Left lung (tissue), 4 donors: ENCODE measurements at regions not wholly inside any gene's neighbourhood (a gene's known extent, or its start where the extent isn't known, plus 50 kb on each side); places are given as distances from the start of the nearest gene placed in this dataset.

Experiments
- ATAC-seq: fragments of 200-7000 bp; cut with Tn5 transposase; one replicate; pipeline ENCODE4 v1.9.1; 2020; ENCODE audit warnings: moderate library complexity
- DNase-seq, 4 donors: peaks; one replicate each; pipeline ENCODE4 v3.0.0-alpha.2; 2013 to 2020
- H3K27ac ChIP-seq, 2 donors: fragments of 200-600 bp; sonication (generic) in 1 of 2; one replicate each; pipeline versions ENCODE4 v1.5.0 to v1.8.0; 2020 to 2021
- H3K27me3 ChIP-seq, 2 donors: fragments of 200-600 bp; sonication (generic) in 1 of 2; one replicate each; pipeline versions ENCODE4 v1.5.0 to v1.8.0; 2020 to 2021
- H3K36me3 ChIP-seq, 2 donors: fragments of 200-600 bp; sonication (generic) in 1 of 2; one replicate each; pipeline versions ENCODE4 v1.5.0 to v1.8.0; 2020 to 2021
- H3K4me1 ChIP-seq, 2 donors: fragments of 200-600 bp; one replicate each; pipeline ENCODE4 v1.8.0; 2021
- H3K4me3 ChIP-seq, 2 donors: fragments of 200-600 bp; sonication (generic) in 1 of 2; one replicate each; pipeline versions ENCODE4 v1.5.0 to v1.8.0; 2020 to 2021; ENCODE audit warnings: mild to moderate bottlenecking in 1 of 2
- H3K9me3 ChIP-seq, 2 donors: fragments of 200-600 bp; sonication (generic) in 1 of 2; one replicate each; pipeline versions ENCODE4 v1.5.0 to v1.8.0; 2020 to 2021
- CTCF ChIP-seq, 2 donors: fragments of 200-600 bp; sonication (generic) in 1 of 2; IDR thresholded peaks; one replicate each; pipeline versions ENCODE4 v1.5.0 to v1.8.0; 2021; ENCODE audit warnings: antibody characterized with exemption in 2 of 2
- intact Hi-C, 2 donors: fragments of 100-400 bp; cut with DNase I; formaldehyde crosslinking; loops; one replicate each; pipeline versions ENCODE4 v1.11.2 to v1.14.2; 2022
- donor health status: DM: no; HTN: yes; CAD: no.
- donor health status: DM: no; HTN: no; CAD: no.

- no peaks in the 10 kb centered on the region for H3K36me3 ChIP-seq
- DNase-seq = no peak
Measured at GRCh38 chr2:78540255-78540654, 485.2 kb upstream of the REG3G start.

GRCh38 chr2:78541088-78541450 lies 484.4 kb upstream of the REG3G start:
- intact Hi-C loops = no loop called here
- TF ChIP-seq CTCF (IDR thresholded peaks at IDR 0.05) = no peak
- no peaks in the 10 kb centered on the region for H3K36me3 ChIP-seq
- ATAC-seq (no peak), DNase-seq (no peak)
- H3K4me1 ChIP-seq = no peaks in the 10 kb centered on the region
- H3K27me3 ChIP-seq = no peaks in the 10 kb centered on the region
- H3K9me3 ChIP-seq = peaks cover 0 to 7% of the 10 kb centered on the region in 2 donors
- H3K4me3 ChIP-seq = no peak overlapping the region
- no peak overlapping the region for H3K27ac ChIP-seq

More at GRCh38 chr2:78540255-78540654, 485.2 kb upstream of the REG3G start:
- Histone ChIP-seq H3K4me3 (no peak overlapping the region), H3K4me1 (no peaks in the 10 kb centered on the region), H3K27me3 (no peaks in the 10 kb centered on the region), H3K27ac (no peak overlapping the region), H3K9me3 (peaks cover 0 to 7% of the 10 kb centered on the region in 2 donors)
- no peak for ATAC-seq
- intact Hi-C loops = no loop called here
- TF ChIP-seq CTCF (IDR thresholded peaks at IDR 0.05) = no peak

- Histone ChIP-seq H3K4me3 (no peak overlapping the region), H3K27ac (no peak overlapping the region), H3K27me3 (no peaks in the 10 kb centered on the region), H3K9me3 (peaks cover 0 to 7% of the 10 kb centered on the region in 2 donors), H3K36me3 (no peaks in the 10 kb centered on the region), H3K4me1 (no peaks in the 10 kb centered on the region)
- no peak for TF ChIP-seq CTCF (IDR thresholded peaks at IDR 0.05)
- no peak for DNase-seq
- intact Hi-C loops = no loop called here
- no peak for ATAC-seq
Measured at GRCh38 chr2:78541451-78542267, 483.8 kb upstream of the REG3G start.

GRCh38 chr2:78546843-78547242 lies 478.7 kb upstream of the REG3G start:
- intact Hi-C loops = no loop called here
- no peak for ATAC-seq
- Histone ChIP-seq H3K36me3 (no peaks in the 10 kb centered on the region), H3K9me3 (peaks cover 0 to 7% of the 10 kb centered on the region in 2 donors), H3K27ac (no peak overlapping the region), H3K4me3 (no peak overlapping the region), H3K27me3 (no peaks in the 10 kb centered on the region), H3K4me1 (no peaks in the 10 kb centered on the region)
- DNase-seq = no peak
- no peak for TF ChIP-seq CTCF (IDR thresholded peaks at IDR 0.05)

GRCh38 chr2:78549766-78550165 lies 475.7 kb upstream of the REG3G start:
- H3K27ac ChIP-seq = no peak overlapping the region
- no peaks in the 10 kb centered on the region for H3K9me3 ChIP-seq
- DNase-seq (no peak), ATAC-seq (no peak)
- no peak for TF ChIP-seq CTCF (IDR thresholded peaks at IDR 0.05)
- H3K27me3 ChIP-seq = no peaks in the 10 kb centered on the region
- intact Hi-C loops = no loop called here
- no peaks in the 10 kb centered on the region for H3K36me3 ChIP-seq
- H3K4me1 ChIP-seq = no peaks in the 10 kb centered on the region
- H3K4me3 ChIP-seq = no peak overlapping the region
